ENCODE measurements at regions not wholly inside any gene's neighbourhood (a gene's known extent, or its start where the extent isn't known, plus 50 kb on each side); places are given as distances from the start of the nearest gene placed in this dataset.

DNA sequence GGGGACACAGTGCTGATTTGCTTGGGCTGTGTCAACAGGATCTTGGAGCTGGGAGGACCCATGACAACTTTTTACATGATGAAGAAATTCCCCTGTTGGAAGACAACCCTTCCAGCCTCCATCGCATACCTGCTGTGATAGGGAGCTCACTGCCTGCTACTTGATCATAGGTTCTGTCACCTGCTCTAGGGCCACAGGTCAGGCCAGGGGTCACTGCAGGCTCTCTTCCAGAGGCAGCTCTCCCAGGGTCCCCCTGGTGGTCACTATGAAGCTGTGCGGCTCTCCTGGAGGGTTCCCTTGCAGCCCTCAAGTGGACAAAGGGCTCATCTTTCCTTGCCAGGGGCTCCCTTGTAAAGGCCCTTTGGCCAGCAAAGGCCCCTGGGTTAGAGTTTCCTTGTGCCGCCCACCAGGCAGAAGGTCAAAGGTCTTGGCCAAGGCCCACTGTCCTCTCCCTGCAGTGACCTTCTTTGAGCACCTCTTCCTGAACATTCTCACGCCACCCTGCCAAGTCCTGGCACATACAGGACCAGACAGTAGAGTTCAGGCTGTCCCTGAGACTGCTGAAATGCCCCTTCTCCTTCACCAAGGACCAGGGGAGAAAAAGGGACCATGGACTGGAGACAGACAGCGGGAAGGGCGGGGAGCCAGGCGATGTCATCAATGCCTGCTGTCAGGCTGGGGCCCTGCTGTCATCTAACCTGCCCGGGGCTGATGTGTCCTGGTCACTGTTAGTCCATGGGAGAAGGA, 345.1 kb downstream of the DYSF start:
- H3K9me3 ChIP-seq: no peaks in the 10 kb centered on the region
- no peaks in the 10 kb centered on the region for H3K36me3 ChIP-seq
- H3K4me1 ChIP-seq: no peaks in the 10 kb centered on the region
- H3K4me3 ChIP-seq (ENCODE audit: low read depth, low read length): no peak overlapping the region
- TF ChIP-seq CTCF (IDR thresholded peaks at IDR 0.05; ENCODE audit: low read depth, low read length): peak; percentile 61
- DNase-seq: no peak
- no peaks in the 10 kb centered on the region for H3K27me3 ChIP-seq

DNA sequence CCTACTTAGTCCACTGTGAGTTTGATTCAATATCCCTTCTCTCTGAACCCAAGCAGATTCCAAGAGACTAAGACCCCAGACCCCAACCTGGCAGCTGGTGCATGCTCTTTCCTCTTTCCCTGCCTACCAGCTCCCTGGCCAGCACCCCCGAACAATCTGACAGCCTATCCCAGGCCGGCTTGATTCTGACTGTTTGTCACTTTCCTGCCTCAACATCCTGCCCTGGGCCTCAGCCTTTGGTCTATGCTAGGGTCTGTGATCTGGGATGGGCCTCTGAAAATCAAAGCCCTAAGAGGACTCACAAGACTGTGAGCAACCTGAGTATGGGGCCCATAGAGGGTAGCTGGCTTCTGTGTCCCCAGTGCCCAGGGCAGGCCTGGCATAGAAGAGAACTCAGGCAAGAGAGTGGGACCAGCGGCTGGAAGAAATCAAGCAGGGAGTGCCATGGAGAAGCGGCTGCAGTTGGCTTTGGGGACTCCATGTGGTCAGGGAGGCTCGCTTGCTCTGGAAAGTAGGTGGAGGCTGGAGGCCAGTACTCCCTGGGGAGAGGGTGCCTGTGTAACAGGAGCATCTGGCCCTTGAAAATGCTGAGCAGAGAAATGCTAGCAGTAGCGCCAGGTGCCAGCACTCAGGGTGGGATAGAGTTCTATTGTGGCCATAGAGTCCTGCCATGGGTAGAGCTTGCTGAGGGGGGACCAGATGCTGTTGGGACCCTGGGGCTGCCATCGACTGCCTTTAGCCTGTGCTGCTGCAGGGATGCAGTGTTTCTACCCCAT, 343.9 kb downstream of the DYSF start:
- Histone ChIP-seq H3K36me3 (no peaks in the 10 kb centered on the region), H3K9me3 (no peaks in the 10 kb centered on the region), H3K4me1 (no peaks in the 10 kb centered on the region), H3K27me3 (no peaks in the 10 kb centered on the region), H3K4me3 (ENCODE audit: low read depth, low read length) (no peak overlapping the region)
- no peak for TF ChIP-seq CTCF (IDR thresholded peaks at IDR 0.05; ENCODE audit: low read depth, low read length)
- no peak for DNase-seq

GRCh38 chr2:71796174-71796593, 342.8 kb downstream of the DYSF start:
- Histone ChIP-seq H3K27me3 (no peaks in the 10 kb centered on the region), H3K4me1 (no peaks in the 10 kb centered on the region), H3K9me3 (no peaks in the 10 kb centered on the region), H3K4me3 (ENCODE audit: low read depth, low read length) (no peak overlapping the region), H3K36me3 (no peaks in the 10 kb centered on the region)
- no peak for TF ChIP-seq CTCF (IDR thresholded peaks at IDR 0.05; ENCODE audit: low read depth, low read length)
- no peak for DNase-seq

DNA sequence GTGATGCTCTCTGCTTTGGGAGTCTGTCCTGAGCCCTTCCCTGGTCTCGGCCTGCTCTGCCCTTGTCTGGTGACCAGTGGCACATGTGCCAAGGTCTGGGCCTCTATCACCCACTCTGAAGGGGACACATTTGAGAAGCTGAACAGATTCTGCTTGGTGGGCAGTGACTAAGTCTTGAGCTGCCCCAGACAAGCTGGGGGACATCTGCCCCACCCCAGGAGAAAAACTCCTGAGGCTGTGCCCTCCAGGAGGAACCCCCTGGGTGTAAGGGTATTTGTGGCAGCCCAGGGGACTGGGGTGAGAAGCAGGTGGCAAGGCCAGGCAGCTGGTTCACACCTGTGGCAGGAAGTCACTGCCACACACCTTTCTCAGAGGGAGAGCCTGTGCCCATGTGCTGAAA, 342.1 kb downstream of the DYSF start:
- Histone ChIP-seq H3K4me3 (ENCODE audit: low read depth, low read length) (no peak overlapping the region), H3K9me3 (no peaks in the 10 kb centered on the region), H3K36me3 (no peaks in the 10 kb centered on the region), H3K27me3 (no peaks in the 10 kb centered on the region), H3K4me1 (no peaks in the 10 kb centered on the region)
- no peak for DNase-seq
- TF ChIP-seq CTCF (IDR thresholded peaks at IDR 0.05; ENCODE audit: low read depth, low read length): no peak

- Histone ChIP-seq H3K36me3 (no peaks in the 10 kb centered on the region), H3K4me1 (no peaks in the 10 kb centered on the region), H3K27me3 (no peaks in the 10 kb centered on the region), H3K9me3 (no peaks in the 10 kb centered on the region), H3K4me3 (ENCODE audit: low read depth, low read length) (no peak overlapping the region)
- no peak for TF ChIP-seq CTCF (IDR thresholded peaks at IDR 0.05; ENCODE audit: low read depth, low read length)
- no peak for DNase-seq
Measured at GRCh38 chr2:71794611-71795010, 341.2 kb downstream of the DYSF start.

- no peaks in the 10 kb centered on the region for H3K9me3 ChIP-seq
- no peaks in the 10 kb centered on the region for H3K4me1 ChIP-seq
- H3K4me3 ChIP-seq (ENCODE audit: low read depth, low read length): no peak overlapping the region
- TF ChIP-seq CTCF (IDR thresholded peaks at IDR 0.05; ENCODE audit: low read depth, low read length): no peak
- no peaks in the 10 kb centered on the region for H3K27me3 ChIP-seq
- no peak for DNase-seq
- H3K36me3 ChIP-seq: no peaks in the 10 kb centered on the region
Measured at GRCh38 chr2:71793926-71794325, 340.6 kb downstream of the DYSF start.

Measured in BE2C (cell line).